SK-N-SH (cell line): ENCODE measurements at regions not wholly inside any gene's neighbourhood (a gene's known extent, or its start where the extent isn't known, plus 50 kb on each side); places are given as distances from the start of the nearest gene placed in this dataset.

Experiments used
- CTCF ChIA-PET: fragments of 300-600, 350-600 bp; formaldehyde crosslinking; extraction: SDS; loops from one replicate; lab custom pipeline; 2021; lab: Yijun Ruan, JAX
- POLR2A ChIA-PET: fragments of 350-600 bp; sonication (Branson Sonifier 250); formaldehyde crosslinking; extraction: SDS; loops from one replicate; lab custom pipeline; 2020; ENCODE audit warnings: antibody characterized with exemption, inconsistent platforms; lab: Yijun Ruan, JAX
- DNase-seq: peaks from one replicate; pipeline ENCODE4 v3.0.0; 2012
- H2AFZ ChIP-seq: fragments of 200-600 bp; sonication (generic); 2 replicates; pipeline ENCODE4 v1.8.1; 2016; ENCODE audit warnings: antibody characterized with exemption, mild to moderate bottlenecking, low read depth
- H3F3A ChIP-seq: fragments of 200-600 bp; sonication (generic); replicated peaks from 2 replicates; pipeline ENCODE3; 2016; ENCODE audit warnings: antibody characterized with exemption, mild to moderate bottlenecking; ENCODE audit not compliant: insufficient read depth
- H3K27ac ChIP-seq, 2 experiments: fragments of 200-500 bp in 1 of 2; fragments of 200-600 bp in 1 of 2; sonication (Bioruptor generic) in 1 of 2; sonication (generic), shearing (Covaris generic) in 1 of 2; 2 replicates each; pipeline versions ENCODE4 v1.5.1 to v1.6.1; 2014 to 2016; ENCODE audit warnings: low read depth in 2 of 2, inconsistent platforms in 1 of 2, low read length in 1 of 2, mild to moderate bottlenecking in 1 of 2, mixed read lengths in 1 of 2
- H3K27me3 ChIP-seq: fragments of 200-600 bp; sonication (generic), shearing (Covaris generic); 2 replicates; pipeline ENCODE4 v1.6.1; 2016; ENCODE audit warnings: mixed run types; ENCODE audit not compliant: insufficient read depth
- H3K36me3 ChIP-seq, 2 experiments: fragments of 200-500 bp in 1 of 2; fragments of 200-600 bp in 1 of 2; sonication (Bioruptor generic) in 1 of 2; sonication (generic) in 1 of 2; replicated peaks in 1 of 2; 2 replicates each; pipeline versions ENCODE3 to v1.5.1; 2014 to 2016; ENCODE audit warnings: low read length in 1 of 2, mild to moderate bottlenecking in 1 of 2; ENCODE audit not compliant: insufficient read depth in 2 of 2, control insufficient read depth in 1 of 2
- H3K4me1 ChIP-seq, 2 experiments: fragments of 200-500 bp in 1 of 2; fragments of 200-600 bp in 1 of 2; sonication (Bioruptor generic) in 1 of 2; sonication (generic), shearing (Covaris generic) in 1 of 2; 2 replicates each; pipeline versions ENCODE4 v1.5.1 to v1.6.1; 2014 to 2016; ENCODE audit warnings: low read depth in 1 of 2, low read length in 1 of 2, mixed run types in 1 of 2; ENCODE audit not compliant: insufficient read depth in 2 of 2, control insufficient read depth in 1 of 2
- H3K4me2 ChIP-seq: fragments of 200-600 bp; sonication (generic), shearing (Covaris generic); 2 replicates; pipeline ENCODE4 v1.6.1; 2017; ENCODE audit warnings: mixed run types
- H3K4me3 ChIP-seq, 2 experiments: fragments of 200-500 bp in 1 of 2; fragments of 200-600 bp in 1 of 2; sonication (Bioruptor generic) in 1 of 2; sonication (generic), shearing (Covaris generic) in 1 of 2; 2 replicates each; pipeline versions ENCODE4 v1.5.1 to v1.8.1; 2014 to 2016; ENCODE audit warnings: low read depth in 2 of 2, inconsistent platforms in 1 of 2, low read length in 1 of 2, mild to moderate bottlenecking in 1 of 2, mixed read lengths in 1 of 2, moderate library complexity in 1 of 2
- H3K79me2 ChIP-seq: fragments of 200-600 bp; sonication (generic); 2 replicates; pipeline ENCODE4 v1.8.1; 2017; ENCODE audit warnings: mild to moderate bottlenecking; ENCODE audit not compliant: insufficient read depth
- H3K9ac ChIP-seq: fragments of 200-600 bp; sonication (generic); 2 replicates; pipeline ENCODE4 v1.6.1; 2017; ENCODE audit warnings: mixed run types
- H3K9me2 ChIP-seq: fragments of 200-600 bp; sonication (generic); 2 replicates; pipeline ENCODE4 v1.6.1; 2017; ENCODE audit warnings: mixed run types
- H3K9me3 ChIP-seq: fragments of 200-600 bp; sonication (generic); 2 replicates; pipeline ENCODE4 v1.6.1; 2017; ENCODE audit warnings: mixed run types, mild to moderate bottlenecking, moderate library complexity
- H4K20me1 ChIP-seq: fragments of 200-600 bp; sonication (generic); 2 replicates; pipeline ENCODE4 v1.6.1; 2017; ENCODE audit warnings: mild to moderate bottlenecking, mixed run types; ENCODE audit not compliant: insufficient read depth
- CHD2 ChIP-seq: fragments of 150-350 bp; IDR thresholded peaks from 2 replicates; pipeline ENCODE4 v1.6.1; 2018; ENCODE audit warnings: low read length; ENCODE audit not compliant: partially characterized antibody
- EZH2phosphoT487 ChIP-seq: fragments of 200-600 bp; sonication (generic); IDR thresholded peaks from 2 replicates; pipeline ENCODE4 v1.6.1; 2017; ENCODE audit warnings: low read depth, mixed run types, mild to moderate bottlenecking, antibody characterized with exemption, moderate library complexity, borderline replicate concordance
- GATA2 ChIP-seq: sonication (generic); formaldehyde crosslinking; IDR thresholded peaks from 2 replicates; pipeline ENCODE4 v1.5.0; 2020; ENCODE audit warnings: mild to moderate bottlenecking, missing genetic modification reagents
- NFIC ChIP-seq: IDR thresholded peaks from 2 replicates; pipeline ENCODE4 v1.4.0; 2012; ENCODE audit warnings: borderline replicate concordance
- NRF1 ChIP-seq: IDR thresholded peaks from 2 replicates; pipeline ENCODE4 v1.6.1; 2012; ENCODE audit warnings: low read depth, mild to moderate bottlenecking, low read length
- POLR2AphosphoS5 ChIP-seq: IDR thresholded peaks from 2 replicates; pipeline ENCODE4 v1.6.1; 2012; ENCODE audit warnings: low read depth, low read length
- RCOR1 ChIP-seq: fragments of 150-350 bp; IDR thresholded peaks from 2 replicates; pipeline ENCODE4 v1.6.1; 2017; ENCODE audit warnings: antibody characterized with exemption, low read length
- SMC3 ChIP-seq: IDR thresholded peaks from 2 replicates; pipeline ENCODE4 v1.6.1; 2012; ENCODE audit warnings: low read depth, low read length, improper control_type of control experiment
- TAF1 ChIP-seq: IDR thresholded peaks from 2 replicates; pipeline ENCODE4 v1.6.1; 2012; ENCODE audit warnings: low read depth, mild to moderate bottlenecking, low read length, moderate library complexity, borderline replicate concordance
- TCF12 ChIP-seq: IDR thresholded peaks from 2 replicates; pipeline ENCODE4 v1.4.0; 2012
- TEAD4 ChIP-seq: IDR thresholded peaks from 2 replicates; pipeline ENCODE4 v1.4.0; 2012; ENCODE audit warnings: mild to moderate bottlenecking, borderline replicate concordance; ENCODE audit not compliant: insufficient read depth
- WGBS: methylation state at CpG from one replicate; pipeline ENCODE4 v1.1.6; 2017; ENCODE audit warnings: low lambda C conversion rate; 5-methylcytosine and 5-hydroxymethylcytosine counted together
- TF ChIP-seq, protein P1 (sequence below): IDR thresholded peaks from 2 replicates; pipeline ENCODE4 v1.4.0; 2012; ENCODE audit warnings: low read depth, borderline replicate concordance

- Histone ChIP-seq H3K36me3 (no peaks in the 10 kb centered on the region), H3K79me2 (no peaks in the 10 kb centered on the region), H2AFZ (no peak overlapping the region), H3K4me1 (no peaks in the 10 kb centered on the region), H3K27me3 (no peaks in the 10 kb centered on the region), H3K9me3 (no peaks in the 10 kb centered on the region), H3K9ac (no peak overlapping the region), H3K4me2 (no peak overlapping the region), H3F3A (no peaks in the 10 kb centered on the region), H3K4me3 (no peak overlapping the region), H3K9me2 (no peaks in the 10 kb centered on the region), H4K20me1 (no peaks in the 10 kb centered on the region), H3K27ac (no peak overlapping the region)
- no peak for DNase-seq
- CTCF ChIA-PET = interaction anchor here (1.1 to 1.2 kb wide), 2 partner anchors 13 to 14 kb away, joined by 3 to 4 read pairs; no protein-coding TSS in a partner anchor
- no peak for TF ChIP-seq NFIC
- TF ChIP-seq RCOR1 = no peak
- TF ChIP-seq CHD2 = no peak
- no peak for TF ChIP-seq NRF1
- TF ChIP-seq TAF1 = no peak
- TF ChIP-seq POLR2AphosphoS5 = no peak
- TF ChIP-seq TCF12 = no peak
- no peak for TF ChIP-seq SMC3
- 14% methylated on average over 1 of the region's 1 CpG for WGBS
- POLR2A ChIA-PET = no interaction called here
Measured at GRCh38 chr9:82519332-82519731, 530.8 kb downstream of the SPATA31D1 start.

DNA sequence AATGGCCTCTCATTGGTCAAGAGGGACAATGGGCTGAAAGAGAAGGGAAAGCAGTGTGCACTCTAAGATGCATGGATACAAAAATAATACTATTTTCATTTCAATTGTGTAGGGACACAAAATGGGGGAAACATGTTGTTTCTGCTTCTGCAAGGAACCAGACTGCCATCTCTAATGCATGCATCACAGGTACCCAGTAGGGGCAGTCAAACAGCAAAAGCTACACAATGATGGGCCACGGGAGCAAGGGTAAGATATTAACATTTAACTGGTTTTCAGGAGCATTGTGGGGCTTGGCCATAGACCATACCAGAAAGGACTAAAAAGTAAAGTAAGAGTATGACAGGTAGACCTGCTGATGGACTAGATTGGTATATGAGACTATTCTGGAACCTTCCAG lies 535.8 kb downstream of the SPATA31D1 start:
- H3K79me2 ChIP-seq = no peaks in the 10 kb centered on the region
- 23% methylated on average over 1 of the region's 1 CpG for WGBS
- peaks cover 12% of the 10 kb centered on the region; the same call in 1 of the 2 replicates for H3K9me3 ChIP-seq
- no peak for DNase-seq
- H3K4me2 ChIP-seq = no peak overlapping the region
- H3K4me3 ChIP-seq = no peak overlapping the region
- H3K4me1 ChIP-seq = no peaks in the 10 kb centered on the region
- CTCF ChIA-PET = no interaction called here
- H3K36me3 ChIP-seq = no peaks in the 10 kb centered on the region
- no peaks in the 10 kb centered on the region for H3F3A ChIP-seq
- H2AFZ ChIP-seq = no peak overlapping the region
- no peaks in the 10 kb centered on the region for H3K9me2 ChIP-seq
- no peak overlapping the region for H3K9ac ChIP-seq
- H3K27me3 ChIP-seq = no peaks in the 10 kb centered on the region
- POLR2A ChIA-PET = no interaction called here
- H4K20me1 ChIP-seq = no peaks in the 10 kb centered on the region
- TF ChIP-seq, protein P1, sequence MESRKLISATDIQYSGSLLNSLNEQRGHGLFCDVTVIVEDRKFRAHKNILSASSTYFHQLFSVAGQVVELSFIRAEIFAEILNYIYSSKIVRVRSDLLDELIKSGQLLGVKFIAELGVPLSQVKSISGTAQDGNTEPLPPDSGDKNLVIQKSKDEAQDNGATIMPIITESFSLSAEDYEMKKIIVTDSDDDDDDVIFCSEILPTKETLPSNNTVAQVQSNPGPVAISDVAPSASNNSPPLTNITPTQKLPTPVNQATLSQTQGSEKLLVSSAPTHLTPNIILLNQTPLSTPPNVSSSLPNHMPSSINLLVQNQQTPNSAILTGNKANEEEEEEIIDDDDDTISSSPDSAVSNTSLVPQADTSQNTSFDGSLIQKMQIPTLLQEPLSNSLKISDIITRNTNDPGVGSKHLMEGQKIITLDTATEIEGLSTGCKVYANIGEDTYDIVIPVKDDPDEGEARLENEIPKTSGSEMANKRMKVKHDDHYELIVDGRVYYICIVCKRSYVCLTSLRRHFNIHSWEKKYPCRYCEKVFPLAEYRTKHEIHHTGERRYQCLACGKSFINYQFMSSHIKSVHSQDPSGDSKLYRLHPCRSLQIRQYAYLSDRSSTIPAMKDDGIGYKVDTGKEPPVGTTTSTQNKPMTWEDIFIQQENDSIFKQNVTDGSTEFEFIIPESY = no peak
- TF ChIP-seq NRF1 (no peak), EZH2phosphoT487 (no peak), POLR2AphosphoS5 (no peak), TCF12 (no peak), GATA2 (CRISPR knock-in tag) (no peak), TEAD4 (no peak)
- no peak overlapping the region for H3K27ac ChIP-seq
